ENCODE measurements at regions not wholly inside any gene's neighbourhood (a gene's known extent, or its start where the extent isn't known, plus 50 kb on each side); places are given as distances from the start of the nearest gene placed in this dataset.

DNA sequence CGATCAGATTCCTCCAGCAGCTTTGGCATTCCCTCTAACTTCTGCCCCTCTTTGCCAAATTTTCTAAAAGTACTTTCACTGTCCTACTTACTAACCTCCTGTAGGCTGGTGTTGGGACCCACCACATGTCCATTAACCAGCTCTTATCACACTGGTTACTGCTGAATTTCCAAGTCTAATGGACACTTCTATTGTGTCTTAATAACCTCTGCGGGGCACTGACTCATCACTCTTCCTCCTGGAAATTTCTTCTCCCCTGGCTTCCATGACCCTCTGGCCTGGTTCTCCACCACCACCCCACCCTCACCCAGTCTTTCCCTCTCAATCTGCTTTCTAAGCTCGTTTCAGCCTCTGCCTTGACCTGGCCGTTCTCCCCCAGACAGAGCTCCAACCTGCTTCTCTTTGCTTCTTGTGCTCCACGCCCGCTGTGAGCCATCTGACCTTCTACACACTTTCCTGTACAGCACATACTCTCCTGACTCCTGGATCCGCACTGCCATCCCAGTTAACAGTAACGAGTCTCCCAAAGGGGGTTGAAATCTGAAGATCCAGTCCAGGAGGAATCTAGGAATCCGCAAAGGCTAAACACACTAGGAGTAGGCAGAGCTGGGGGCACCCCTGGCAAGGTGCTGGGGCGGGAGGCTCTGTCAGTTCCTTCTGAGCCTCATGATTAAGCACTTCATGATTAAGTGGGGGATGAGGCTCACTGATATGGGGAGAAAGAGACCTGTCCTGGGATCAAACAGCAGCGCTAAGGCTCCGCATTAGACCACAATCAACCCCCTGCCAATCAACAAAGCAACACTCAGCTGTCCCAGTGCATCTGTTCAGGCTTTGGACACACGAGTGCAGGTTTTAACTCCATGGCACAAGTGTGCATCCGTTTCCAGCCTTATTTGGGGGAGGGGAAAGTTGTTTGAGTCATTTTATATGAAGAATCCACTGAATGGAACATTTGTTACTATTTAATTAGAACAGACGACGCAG lies 146.3 kb downstream of the LY86 start:
- WGBS, 5 donors = 73 to 84% (median 81%) methylated on average over 16 of the region's 16 CpGs
- intact Hi-C loops (cut with DNase I; ENCODE audit: low total_unique reads) = no loop called here

GRCh38 chr6:6736791-6737654 lies 148.5 kb downstream of the LY86 start:
- no peaks in the 10 kb centered on the region for H3K9me3 ChIP-seq
- intact Hi-C loops (cut with DNase I; ENCODE audit: low total_unique reads) = no loop called here
- peak overlapping the region in 1 of 8 donors; percentile 49 for H3K27ac ChIP-seq
- H3K4me1 ChIP-seq = no peaks in the 10 kb centered on the region
- TF ChIP-seq POLR2A (IDR thresholded peaks at IDR 0.05) (no peak), POLR2AphosphoS5 (IDR thresholded peaks at IDR 0.05) (no peak)
- TF ChIP-seq, protein P1, sequence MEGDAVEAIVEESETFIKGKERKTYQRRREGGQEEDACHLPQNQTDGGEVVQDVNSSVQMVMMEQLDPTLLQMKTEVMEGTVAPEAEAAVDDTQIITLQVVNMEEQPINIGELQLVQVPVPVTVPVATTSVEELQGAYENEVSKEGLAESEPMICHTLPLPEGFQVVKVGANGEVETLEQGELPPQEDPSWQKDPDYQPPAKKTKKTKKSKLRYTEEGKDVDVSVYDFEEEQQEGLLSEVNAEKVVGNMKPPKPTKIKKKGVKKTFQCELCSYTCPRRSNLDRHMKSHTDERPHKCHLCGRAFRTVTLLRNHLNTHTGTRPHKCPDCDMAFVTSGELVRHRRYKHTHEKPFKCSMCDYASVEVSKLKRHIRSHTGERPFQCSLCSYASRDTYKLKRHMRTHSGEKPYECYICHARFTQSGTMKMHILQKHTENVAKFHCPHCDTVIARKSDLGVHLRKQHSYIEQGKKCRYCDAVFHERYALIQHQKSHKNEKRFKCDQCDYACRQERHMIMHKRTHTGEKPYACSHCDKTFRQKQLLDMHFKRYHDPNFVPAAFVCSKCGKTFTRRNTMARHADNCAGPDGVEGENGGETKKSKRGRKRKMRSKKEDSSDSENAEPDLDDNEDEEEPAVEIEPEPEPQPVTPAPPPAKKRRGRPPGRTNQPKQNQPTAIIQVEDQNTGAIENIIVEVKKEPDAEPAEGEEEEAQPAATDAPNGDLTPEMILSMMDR (IDR thresholded peaks at IDR 0.05 in 8 of 11, conservative IDR thresholded peaks at IDR 0.05 in 3 of 11) = no peak
- H3K27me3 ChIP-seq (replicated peaks in 1 of 7) = peaks cover 0 to 20% (median 0%) of the 10 kb centered on the region in 7 donors
- H3K36me3 ChIP-seq = no peaks in the 10 kb centered on the region
- peak overlapping the region in 5 of 8 donors; percentile 4 to 25 (median 16) for H3K4me3 ChIP-seq
- no peak for DNase-seq
- 65 to 73% (median 72%) methylated on average over 30 to 34 of the region's 34 CpGs for WGBS, 5 donors

More for the DNA sequence above, 146.3 kb downstream of the LY86 start:
- H3K27ac ChIP-seq = no peak overlapping the region
- peaks cover 0 to 20% (median 0%) of the 10 kb centered on the region in 7 donors for H3K27me3 ChIP-seq (replicated peaks in 1 of 7)
- no peaks in the 10 kb centered on the region for H3K36me3 ChIP-seq
- DNase-seq = no peak
- H3K4me1 ChIP-seq = no peaks in the 10 kb centered on the region
- H3K9me3 ChIP-seq = no peaks in the 10 kb centered on the region
- TF ChIP-seq, protein P1 (IDR thresholded peaks at IDR 0.05 in 8 of 11, conservative IDR thresholded peaks at IDR 0.05 in 3 of 11) = no peak
- TF ChIP-seq POLR2AphosphoS5 (IDR thresholded peaks at IDR 0.05) = no peak
- TF ChIP-seq POLR2A (IDR thresholded peaks at IDR 0.05) = no peak
- H3K4me3 ChIP-seq = no peak overlapping the region

GRCh38 chr6:6737671-6738070 lies 149.2 kb downstream of the LY86 start:
- WGBS, 5 donors = 62 to 78% (median 63%) methylated on average over 6 of the region's 6 CpGs
- no peak for TF ChIP-seq POLR2A (IDR thresholded peaks at IDR 0.05)
- TF ChIP-seq, protein P1 (IDR thresholded peaks at IDR 0.05 in 8 of 11, conservative IDR thresholded peaks at IDR 0.05 in 3 of 11) = no peak
- no peak for TF ChIP-seq POLR2AphosphoS5 (IDR thresholded peaks at IDR 0.05)
- Histone ChIP-seq H3K36me3 (no peaks in the 10 kb centered on the region), H3K4me3 (peak overlapping the region in 1 of 8 donors; percentile 25), H3K9me3 (no peaks in the 10 kb centered on the region), H3K27me3 (replicated peaks in 1 of 7) (peaks cover 0 to 20% (median 0%) of the 10 kb centered on the region in 7 donors), H3K27ac (peak overlapping the region in 1 of 8 donors; percentile 49), H3K4me1 (no peaks in the 10 kb centered on the region)
- intact Hi-C loops (cut with DNase I; ENCODE audit: low total_unique reads) = no loop called here
- DNase-seq = no peak
